Stomach (tissue), 4 donors: ENCODE measurements at regions not wholly inside any gene's neighbourhood (a gene's known extent, or its start where the extent isn't known, plus 50 kb on each side); places are given as distances from the start of the nearest gene placed in this dataset.
A peak's percentile ranks its signal among the peaks of the same experiment; 100 is the strongest.

ENCODE experiments used
- POLR2AphosphoS5 ChIP-seq, 3 donors: sonication (generic); formaldehyde crosslinking; IDR thresholded peaks; one replicate each; pipeline ENCODE4 v1.6.1; 2016; ENCODE audit warnings: antibody characterized with exemption in 3 of 3
- TF ChIP-seq, protein P1 (sequence below), 7 experiments: fragments of 450-650 bp in 4 of 7; fragments of 200-600 bp in 3 of 7; sonication (generic) in 3 of 7; IDR thresholded peaks; one replicate each; pipeline ENCODE4 v1.5.1; 2016 to 2019; ENCODE audit warnings: antibody characterized with exemption in 7 of 7, control low read depth in 2 of 7, mild to moderate bottlenecking in 1 of 7

DNA sequence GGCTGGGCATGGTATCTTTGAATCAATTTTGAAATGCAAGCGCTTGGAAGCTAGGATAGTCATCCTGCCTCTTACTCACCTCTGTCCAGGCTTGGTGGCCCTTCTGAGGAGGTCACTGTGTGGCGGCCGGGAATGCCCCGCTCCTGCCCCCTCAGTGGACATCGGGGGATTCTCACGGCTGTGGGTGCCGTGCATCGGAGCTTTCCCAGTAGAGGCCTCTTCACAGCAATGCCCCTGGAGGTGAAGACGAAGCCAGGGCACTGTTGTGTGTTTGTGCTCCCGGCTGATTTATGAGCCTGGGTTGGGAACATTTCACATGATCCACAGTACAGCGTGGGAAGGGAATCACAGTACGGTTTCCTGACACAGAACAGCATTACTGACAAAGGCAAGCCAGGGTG is 147.5 kb downstream of the NXNL2 start:
- peak in 2 of 3 donors; percentile 13 to 42 for TF ChIP-seq POLR2AphosphoS5 (IDR thresholded peaks at IDR 0.05)
- TF ChIP-seq, protein P1, sequence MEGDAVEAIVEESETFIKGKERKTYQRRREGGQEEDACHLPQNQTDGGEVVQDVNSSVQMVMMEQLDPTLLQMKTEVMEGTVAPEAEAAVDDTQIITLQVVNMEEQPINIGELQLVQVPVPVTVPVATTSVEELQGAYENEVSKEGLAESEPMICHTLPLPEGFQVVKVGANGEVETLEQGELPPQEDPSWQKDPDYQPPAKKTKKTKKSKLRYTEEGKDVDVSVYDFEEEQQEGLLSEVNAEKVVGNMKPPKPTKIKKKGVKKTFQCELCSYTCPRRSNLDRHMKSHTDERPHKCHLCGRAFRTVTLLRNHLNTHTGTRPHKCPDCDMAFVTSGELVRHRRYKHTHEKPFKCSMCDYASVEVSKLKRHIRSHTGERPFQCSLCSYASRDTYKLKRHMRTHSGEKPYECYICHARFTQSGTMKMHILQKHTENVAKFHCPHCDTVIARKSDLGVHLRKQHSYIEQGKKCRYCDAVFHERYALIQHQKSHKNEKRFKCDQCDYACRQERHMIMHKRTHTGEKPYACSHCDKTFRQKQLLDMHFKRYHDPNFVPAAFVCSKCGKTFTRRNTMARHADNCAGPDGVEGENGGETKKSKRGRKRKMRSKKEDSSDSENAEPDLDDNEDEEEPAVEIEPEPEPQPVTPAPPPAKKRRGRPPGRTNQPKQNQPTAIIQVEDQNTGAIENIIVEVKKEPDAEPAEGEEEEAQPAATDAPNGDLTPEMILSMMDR (IDR thresholded peaks at IDR 0.05) = no peak
